Mesothelial cell of epicardium (in vitro differentiated cells): ENCODE measurements at regions not wholly inside any gene's neighbourhood (a gene's known extent, or its start where the extent isn't known, plus 50 kb on each side); places are given as distances from the start of the nearest gene placed in this dataset.

ENCODE experiments used
- DNase-seq, 2 experiments: peaks; one replicate each; pipeline ENCODE4 v3.0.0; 2021; ENCODE audit warnings: low spot score in 2 of 2; ENCODE audit not compliant: unreplicated experiment in 2 of 2
- H3K27ac Mint-ChIP-seq: 2 replicates; pipeline ENCODE4 v1.8.0; 2021; ENCODE audit warnings: mixed read lengths
- H3K27me3 Mint-ChIP-seq: 2 replicates; pipeline ENCODE4 v1.8.0; 2021; ENCODE audit warnings: low read depth, mixed read lengths
- H3K36me3 Mint-ChIP-seq: 2 replicates; pipeline ENCODE4 v1.8.0; 2021; ENCODE audit warnings: mixed read lengths
- H3K4me1 Mint-ChIP-seq: 2 replicates; pipeline ENCODE4 v1.8.0; 2021; ENCODE audit warnings: mixed read lengths
- H3K4me3 Mint-ChIP-seq: 2 replicates; pipeline ENCODE4 v1.8.0; 2021; ENCODE audit warnings: mild to moderate bottlenecking, moderate library complexity, mixed read lengths
- H3K9me3 Mint-ChIP-seq: 2 replicates; pipeline ENCODE4 v1.8.0; 2021; ENCODE audit warnings: mixed read lengths
- CTCF ChIP-seq: fragments of 200-600 bp; sonication (generic); IDR thresholded peaks from one replicate; pipeline ENCODE4 v1.5.0; 2021; ENCODE audit warnings: antibody characterized with exemption; ENCODE audit not compliant: unreplicated experiment

GRCh38 chr1:94709891-94710581 is 110.1 kb upstream of the SLC44A3 start:
- no peak for TF ChIP-seq CTCF
- H3K9me3 Mint-ChIP-seq, result no peaks in the 10 kb centered on the region
- peaks cover 37% of the 10 kb centered on the region for H3K4me1 Mint-ChIP-seq
- H3K27me3 Mint-ChIP-seq, result no peaks in the 10 kb centered on the region
- H3K36me3 Mint-ChIP-seq, result no peaks in the 10 kb centered on the region
- no peak overlapping the region for H3K4me3 Mint-ChIP-seq
- H3K27ac Mint-ChIP-seq, result no peak overlapping the region
- no peak for DNase-seq

- Mint-ChIP-seq H3K9me3 (no peaks in the 10 kb centered on the region), H3K36me3 (no peaks in the 10 kb centered on the region), H3K4me3 (no peak overlapping the region), H3K27me3 (no peaks in the 10 kb centered on the region), H3K27ac (peak overlapping the region; percentile 88), H3K4me1 (peaks cover 34% of the 10 kb centered on the region)
- no peak for DNase-seq
- no peak for TF ChIP-seq CTCF
Observed at GRCh38 chr1:94708811-94709210, 111.3 kb upstream of the SLC44A3 start.

GRCh38 chr1:94708299-94708685 is 111.9 kb upstream of the SLC44A3 start:
- TF ChIP-seq CTCF, result no peak
- H3K36me3 Mint-ChIP-seq, result no peaks in the 10 kb centered on the region
- no peaks in the 10 kb centered on the region for H3K9me3 Mint-ChIP-seq
- no peak for DNase-seq
- H3K27me3 Mint-ChIP-seq, result no peaks in the 10 kb centered on the region
- H3K4me3 Mint-ChIP-seq, result no peak overlapping the region
- H3K4me1 Mint-ChIP-seq, result peaks cover 32% of the 10 kb centered on the region
- H3K27ac Mint-ChIP-seq, result peak overlapping the region; percentile 88

- Mint-ChIP-seq H3K27ac (peak overlapping the region; percentile 68), H3K27me3 (no peaks in the 10 kb centered on the region), H3K9me3 (no peaks in the 10 kb centered on the region), H3K36me3 (no peaks in the 10 kb centered on the region), H3K4me3 (no peak overlapping the region), H3K4me1 (peaks cover 35% of the 10 kb centered on the region)
- no peak for DNase-seq
- TF ChIP-seq CTCF, result no peak
Observed at GRCh38 chr1:94707321-94708298, 112.5 kb upstream of the SLC44A3 start.

GRCh38 chr1:94702442-94702815 is 117.7 kb upstream of the SLC44A3 start:
- no peak for DNase-seq
- Mint-ChIP-seq H3K27ac (peak overlapping the region; percentile 93), H3K27me3 (no peaks in the 10 kb centered on the region), H3K36me3 (peaks cover 6% of the 10 kb centered on the region), H3K9me3 (peaks cover 6% of the 10 kb centered on the region), H3K4me3 (no peak overlapping the region), H3K4me1 (peaks cover 27% of the 10 kb centered on the region)
- TF ChIP-seq CTCF, result no peak
